ENCODE measurements at regions not wholly inside any gene's neighbourhood (a gene's known extent, or its start where the extent isn't known, plus 50 kb on each side); places are given as distances from the start of the nearest gene placed in this dataset.

GRCh38 chr4:18795794-18796193, 774.2 kb upstream of the LCORL start:
- no peak overlapping the region for H3K27ac ChIP-seq (ENCODE audit: control insufficient read depth, insufficient read depth)
- no peaks in the 10 kb centered on the region for H3K36me3 ChIP-seq (ENCODE audit: control insufficient read depth in 2 of 2, insufficient read depth in 2 of 2, low read length in 1 of 2)
- no peaks in the 10 kb centered on the region for H4K20me1 ChIP-seq (ENCODE audit: control insufficient read depth, insufficient read depth)
- ChIA-PET SMC1A (ENCODE audit: uncharacterized antibody, unreplicated experiment) (interaction anchor here (0.6 kb wide), 1 partner anchor 9 kb away, joined by 3 read pairs; no protein-coding TSS in a partner anchor), POLR2A (no interaction called here), CTCF (interaction anchor here (0.9 kb wide), 1 partner anchor 14 kb away, joined by 3 read pairs; no protein-coding TSS in a partner anchor), RAD21 (ENCODE audit: unreplicated experiment) (no interaction called here)
- BruUV-seq (replicated peaks): no TSS peak
- DNase-seq (ENCODE audit: low read depth, low spot score) (no peak), FAIRE-seq (no peak), ATAC-seq (no peak)
- H3K4me1 ChIP-seq (ENCODE audit: control insufficient read depth, insufficient read depth, low read length): no peaks in the 10 kb centered on the region
- H3K9me3 ChIP-seq (replicated peaks; ENCODE audit: control insufficient read depth, insufficient read depth, low read length): no peaks in the 10 kb centered on the region
- no peak overlapping the region for H3K4me3 ChIP-seq
- H3K27me3 ChIP-seq (replicated peaks in 1 of 2; ENCODE audit: control insufficient read depth in 2 of 2, insufficient read depth in 2 of 2, low read length in 1 of 2): no peaks in the 10 kb centered on the region
- no peak overlapping the region for H3K4me2 ChIP-seq (ENCODE audit: control insufficient read depth, insufficient read depth)
- no peak overlapping the region for H3K9ac ChIP-seq (ENCODE audit: control insufficient read depth, insufficient read depth, low read length)
- intact Hi-C loops (cut with micrococcal nuclease; ENCODE audit: unreplicated experiment): no loop called here
- TF ChIP-seq SREBF1 (IDR thresholded peaks at IDR 0.05; ENCODE audit: low read length): no peak
- no peak for TF ChIP-seq POLR2A (IDR thresholded peaks at IDR 0.05; ENCODE audit: low read depth, low read length)
- no peak for TF ChIP-seq E4F1 (IDR thresholded peaks at IDR 0.05; ENCODE audit: borderline replicate concordance, partially characterized antibody)
- no peak for TF ChIP-seq KAT2A (conservative IDR thresholded peaks at IDR 0.05; ENCODE audit: control insufficient read depth, low read depth, low read length)
- no peak for TF ChIP-seq BMI1 (IDR thresholded peaks at IDR 0.05; ENCODE audit: borderline replicate concordance)
- TF ChIP-seq ZBTB4 (CRISPR knock-in tag; IDR thresholded peaks at IDR 0.05): no peak
- no peak for TF ChIP-seq EP300 (IDR thresholded peaks at IDR 0.05; ENCODE audit: borderline replicate concordance in 1 of 2, control insufficient read depth in 1 of 2, low read depth in 2 of 2, low read length in 2 of 2)
- TF ChIP-seq ZNF207 (IDR thresholded peaks at IDR 0.05; ENCODE audit: borderline replicate concordance): no peak
- TF ChIP-seq IKZF2 (IDR thresholded peaks at IDR 0.05): no peak
- no peak for TF ChIP-seq NFIC (IDR thresholded peaks at IDR 0.05; ENCODE audit: low read depth, low read length)
- H3K79me2 ChIP-seq (ENCODE audit: control insufficient read depth, insufficient read depth, low read length): no peaks in the 10 kb centered on the region
- in situ Hi-C loops (cut with MboI): no loop called here
- H2AFZ ChIP-seq (ENCODE audit: control insufficient read depth, low read depth, low read length): no peak overlapping the region
- 0% methylated on average over 1 of the region's 1 CpG for WGBS (ENCODE audit: insufficient coverage, insufficient replicate concordance, low lambda C conversion rate, missing lambda C conversion rate)

All from GM12878 (cell line).